ENCODE measurements at regions not wholly inside any gene's neighbourhood (a gene's known extent, or its start where the extent isn't known, plus 50 kb on each side); places are given as distances from the start of the nearest gene placed in this dataset.

DNA sequence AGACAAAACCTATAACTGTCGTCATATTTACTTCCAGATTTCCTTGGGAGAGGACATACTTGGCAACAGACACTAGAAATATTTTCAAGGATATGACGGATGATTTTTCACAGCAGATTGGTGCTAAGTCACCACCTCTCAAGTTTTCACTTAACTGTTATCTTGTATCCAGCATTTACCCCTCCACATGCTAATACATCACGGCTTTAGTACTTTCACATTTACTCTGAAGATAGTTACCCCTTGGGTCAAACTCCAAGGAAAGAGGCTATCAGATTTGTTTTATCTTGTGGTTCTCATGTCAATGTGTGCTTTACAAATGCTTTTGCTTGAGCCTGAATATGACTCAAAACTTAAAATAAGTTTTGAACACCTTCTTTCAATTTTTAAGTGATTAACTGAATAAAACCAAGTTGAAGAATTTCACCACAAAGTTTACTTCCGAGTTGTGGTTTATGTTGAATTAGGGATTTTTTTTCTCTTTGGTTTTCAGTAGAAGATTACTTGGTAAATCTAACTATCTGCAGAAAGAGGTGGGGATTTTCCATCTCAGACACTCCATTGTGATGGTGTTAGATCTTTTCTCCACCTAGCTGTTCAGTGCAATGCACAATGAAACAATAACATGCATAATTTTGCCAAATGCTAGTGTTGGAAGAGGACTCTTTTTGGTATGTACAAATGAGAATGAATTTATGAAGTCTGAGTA is 75.4 kb upstream of the FAT1 start:
- no peak for TF ChIP-seq YY1 (IDR thresholded peaks at IDR 0.05; ENCODE audit: low read depth)

GRCh38 chr4:186805020-186805820 is 81.6 kb upstream of the FAT1 start:
- no peak for TF ChIP-seq CREB1 (IDR thresholded peaks at IDR 0.05; ENCODE audit: low read depth)
- no peak for TF ChIP-seq YY1 (IDR thresholded peaks at IDR 0.05; ENCODE audit: low read depth)
- TF ChIP-seq CEBPB (IDR thresholded peaks at IDR 0.05), result no peak
- TF ChIP-seq RAD21 (IDR thresholded peaks at IDR 0.05; ENCODE audit: low read depth), result no peak
- TF ChIP-seq TEAD4 (IDR thresholded peaks at IDR 0.05), result no peak
- no peak for TF ChIP-seq FOXM1 (IDR thresholded peaks at IDR 0.05; ENCODE audit: borderline replicate concordance, low read depth)
- TF ChIP-seq, protein P1, sequence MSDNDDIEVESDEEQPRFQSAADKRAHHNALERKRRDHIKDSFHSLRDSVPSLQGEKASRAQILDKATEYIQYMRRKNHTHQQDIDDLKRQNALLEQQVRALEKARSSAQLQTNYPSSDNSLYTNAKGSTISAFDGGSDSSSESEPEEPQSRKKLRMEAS (IDR thresholded peaks at IDR 0.05), result no peak
- TF ChIP-seq EP300 (IDR thresholded peaks at IDR 0.05; ENCODE audit: borderline replicate concordance), result no peak
- no peak for TF ChIP-seq REST (IDR thresholded peaks at IDR 0.05; ENCODE audit: low read depth)
- no peak for TF ChIP-seq NFIC (IDR thresholded peaks at IDR 0.05)
- TF ChIP-seq ZBTB7A (IDR thresholded peaks at IDR 0.05; ENCODE audit: low read depth), result no peak
- no peak for TF ChIP-seq EGR1 (IDR thresholded peaks at IDR 0.05)
- no peak for TF ChIP-seq TCF12 (IDR thresholded peaks at IDR 0.05; ENCODE audit: low read depth)
- no peak for TF ChIP-seq TAF1 (IDR thresholded peaks at IDR 0.05; ENCODE audit: low read depth)
- TF ChIP-seq USF1 (IDR thresholded peaks at IDR 0.05), result no peak

DNA sequence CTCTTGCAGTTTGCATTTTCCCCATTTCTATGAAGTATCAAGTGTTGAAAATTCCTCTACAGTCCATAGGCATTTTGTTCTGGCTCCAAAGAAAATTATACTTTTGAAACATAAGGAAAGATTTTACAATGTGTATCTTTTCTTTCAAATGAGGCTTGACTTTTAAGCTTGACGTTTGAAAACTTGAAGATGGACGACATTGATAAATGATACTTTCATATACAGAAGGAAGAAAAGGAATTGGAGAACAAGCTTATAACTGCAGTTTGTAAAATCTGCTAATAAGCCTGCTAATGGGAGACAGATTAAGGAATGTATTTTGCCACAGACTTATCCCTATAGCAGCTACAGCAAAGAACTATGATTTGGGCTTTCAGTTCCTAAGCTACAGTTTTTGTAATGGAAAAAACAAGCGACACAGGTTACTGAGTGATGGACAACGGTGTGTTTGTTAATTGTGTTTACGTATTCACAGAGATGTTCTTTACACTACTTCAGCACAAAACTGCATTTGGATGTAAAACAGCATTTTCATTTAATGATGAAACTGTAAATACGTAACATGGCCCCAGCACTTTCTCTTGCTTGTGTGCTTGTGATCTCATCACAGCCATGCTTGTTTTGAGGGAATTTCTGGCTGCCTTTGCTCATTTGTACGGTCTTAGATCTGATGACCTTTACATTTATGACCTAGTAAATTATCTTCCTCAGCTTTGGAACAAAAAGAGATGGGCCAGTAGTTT is 83.2 kb upstream of the FAT1 start:
- no peak for TF ChIP-seq TCF12 (IDR thresholded peaks at IDR 0.05; ENCODE audit: low read depth)
- no peak for TF ChIP-seq RAD21 (IDR thresholded peaks at IDR 0.05; ENCODE audit: low read depth)
- TF ChIP-seq CREB1 (IDR thresholded peaks at IDR 0.05; ENCODE audit: low read depth), result no peak
- no peak for TF ChIP-seq REST (IDR thresholded peaks at IDR 0.05; ENCODE audit: low read depth)
- TF ChIP-seq EGR1 (IDR thresholded peaks at IDR 0.05), result no peak
- TF ChIP-seq USF1 (IDR thresholded peaks at IDR 0.05), result no peak
- TF ChIP-seq YY1 (IDR thresholded peaks at IDR 0.05; ENCODE audit: low read depth), result no peak
- no peak for TF ChIP-seq EP300 (IDR thresholded peaks at IDR 0.05; ENCODE audit: borderline replicate concordance)
- TF ChIP-seq ZBTB7A (IDR thresholded peaks at IDR 0.05; ENCODE audit: low read depth), result no peak
- no peak for TF ChIP-seq TEAD4 (IDR thresholded peaks at IDR 0.05)
- no peak for TF ChIP-seq NFIC (IDR thresholded peaks at IDR 0.05)
- TF ChIP-seq, protein P1 (IDR thresholded peaks at IDR 0.05), result no peak
- no peak for TF ChIP-seq FOXM1 (IDR thresholded peaks at IDR 0.05; ENCODE audit: borderline replicate concordance, low read depth)
- no peak for TF ChIP-seq TAF1 (IDR thresholded peaks at IDR 0.05; ENCODE audit: low read depth)

DNA sequence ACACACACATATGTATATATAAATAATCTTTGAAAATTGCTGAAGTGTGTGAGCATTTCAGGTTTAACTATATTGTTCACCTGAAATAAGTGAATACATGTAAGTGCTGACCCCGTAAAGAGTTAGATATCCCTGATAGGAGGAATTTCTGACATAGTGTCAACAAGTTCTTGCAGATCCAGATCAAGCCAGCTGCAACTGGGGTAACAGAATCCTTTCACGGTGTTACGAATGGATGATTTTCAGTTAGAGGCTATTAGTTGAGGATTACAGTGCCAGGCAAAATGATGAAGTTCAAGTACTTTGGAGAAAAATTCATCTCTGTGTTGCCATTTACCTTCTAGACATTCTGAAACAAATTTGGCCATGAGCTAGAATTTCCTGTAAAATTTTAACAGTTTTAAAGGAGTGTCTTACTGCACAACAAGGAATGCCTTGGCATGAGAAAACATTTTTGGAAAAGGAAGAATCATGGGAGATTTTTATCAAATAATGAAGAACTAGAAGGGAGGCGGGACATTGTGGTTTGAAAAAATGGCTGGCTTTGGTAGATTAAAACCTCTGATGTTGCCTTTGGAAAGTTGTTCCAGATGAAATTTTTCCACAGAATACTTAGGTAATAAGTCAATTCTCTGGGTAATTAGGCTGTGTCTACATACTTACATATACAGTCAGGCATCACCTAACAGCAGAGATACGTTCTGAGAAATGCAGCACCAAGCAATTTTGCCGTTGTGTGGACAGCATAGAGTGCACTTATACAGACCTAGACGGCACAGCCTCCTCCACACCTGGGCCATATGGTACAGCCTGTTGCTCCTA is 84.4 kb upstream of the FAT1 start:
- TF ChIP-seq EP300 (IDR thresholded peaks at IDR 0.05; ENCODE audit: borderline replicate concordance) (no peak), TAF1 (IDR thresholded peaks at IDR 0.05; ENCODE audit: low read depth) (no peak), CEBPB (IDR thresholded peaks at IDR 0.05) (no peak), NFIC (IDR thresholded peaks at IDR 0.05) (no peak), REST (IDR thresholded peaks at IDR 0.05; ENCODE audit: low read depth) (no peak), TCF12 (IDR thresholded peaks at IDR 0.05; ENCODE audit: low read depth) (no peak), EGR1 (IDR thresholded peaks at IDR 0.05) (no peak), USF1 (IDR thresholded peaks at IDR 0.05) (no peak), FOXM1 (IDR thresholded peaks at IDR 0.05; ENCODE audit: borderline replicate concordance, low read depth) (no peak)

Measured in Ishikawa (cell line).